ENCODE measurements at regions not wholly inside any gene's neighbourhood (a gene's known extent, or its start where the extent isn't known, plus 50 kb on each side); places are given as distances from the start of the nearest gene placed in this dataset.

DNA sequence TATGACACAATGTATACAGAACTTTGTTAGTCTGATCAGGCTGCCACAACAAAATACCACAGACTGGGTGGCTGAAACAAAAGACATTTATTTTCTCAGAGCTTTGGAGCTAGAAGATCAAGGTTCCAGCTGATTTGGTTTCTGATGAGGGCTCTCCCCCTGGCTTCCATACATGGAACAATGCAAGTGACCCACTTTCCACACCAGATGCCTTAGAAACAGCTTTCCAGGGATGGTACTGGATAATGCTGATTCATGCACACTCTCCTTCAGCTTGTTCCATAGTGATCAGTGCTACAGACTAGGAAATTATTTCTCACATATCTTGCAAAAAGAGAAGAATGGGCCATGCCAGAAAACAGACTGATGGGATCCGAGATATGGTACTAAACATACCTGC lies 1274.9 kb upstream of the SORCS1 start:
- Histone ChIP-seq H3K27me3 (replicated peaks; ENCODE audit: control insufficient read depth, insufficient read depth, low read length) (no peaks in the 10 kb centered on the region), H3K4me3 (replicated peaks; ENCODE audit: low read depth, low read length) (no peak overlapping the region), H3K36me3 (ENCODE audit: control insufficient read depth, insufficient read depth, low read length) (no peaks in the 10 kb centered on the region)
- no peak for DNase-seq (ENCODE audit: extremely low read depth, insufficient read length)
- no peak for TF ChIP-seq CTCF (IDR thresholded peaks at IDR 0.05; ENCODE audit: insufficient read depth, low read length, poor library complexity, severe bottlenecking)

DNA sequence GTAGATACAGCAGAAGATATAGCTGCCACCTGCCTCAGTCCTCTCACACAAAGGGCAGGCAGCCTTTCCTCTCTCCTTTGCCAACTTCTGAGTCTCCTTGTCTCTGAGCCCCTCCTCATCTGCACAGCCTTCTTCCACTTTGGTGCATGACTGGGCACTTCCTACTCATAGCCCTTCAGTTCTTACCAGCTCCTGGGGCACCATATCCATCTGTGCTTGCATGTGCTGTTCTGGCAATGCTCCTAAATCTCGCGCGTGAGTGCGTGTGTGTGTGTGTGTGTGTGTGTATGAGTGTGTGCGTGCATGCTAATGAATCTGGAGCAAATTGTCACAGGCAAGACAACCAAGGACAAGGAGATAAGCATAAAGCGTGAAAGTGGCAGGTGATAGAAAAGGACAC lies 1271.6 kb upstream of the SORCS1 start:
- Histone ChIP-seq H3K27me3 (replicated peaks; ENCODE audit: control insufficient read depth, insufficient read depth, low read length) (no peaks in the 10 kb centered on the region), H3K36me3 (ENCODE audit: control insufficient read depth, insufficient read depth, low read length) (no peaks in the 10 kb centered on the region), H3K4me3 (replicated peaks; ENCODE audit: low read depth, low read length) (no peak overlapping the region)
- TF ChIP-seq CTCF (IDR thresholded peaks at IDR 0.05; ENCODE audit: insufficient read depth, low read length, poor library complexity, severe bottlenecking), result no peak
- no peak for DNase-seq (ENCODE audit: extremely low read depth, insufficient read length)

- Histone ChIP-seq H3K36me3 (ENCODE audit: control insufficient read depth, insufficient read depth, low read length) (no peaks in the 10 kb centered on the region), H3K27me3 (replicated peaks; ENCODE audit: control insufficient read depth, insufficient read depth, low read length) (no peaks in the 10 kb centered on the region), H3K4me3 (replicated peaks; ENCODE audit: low read depth, low read length) (no peak overlapping the region)
- TF ChIP-seq CTCF (IDR thresholded peaks at IDR 0.05; ENCODE audit: insufficient read depth, low read length, poor library complexity, severe bottlenecking), result no peak
- DNase-seq (ENCODE audit: extremely low read depth, insufficient read length), result no peak
These were observed 1270.2 kb upstream of the SORCS1 start for GRCh38 chr10:108434559-108435252.

GRCh38 chr10:108427146-108427545 lies 1262.6 kb upstream of the SORCS1 start:
- DNase-seq (ENCODE audit: extremely low read depth, insufficient read length), result no peak
- TF ChIP-seq CTCF (IDR thresholded peaks at IDR 0.05; ENCODE audit: insufficient read depth, low read length, poor library complexity, severe bottlenecking), result no peak
- Histone ChIP-seq H3K4me3 (replicated peaks; ENCODE audit: low read depth, low read length) (no peak overlapping the region), H3K36me3 (ENCODE audit: control insufficient read depth, insufficient read depth, low read length) (no peaks in the 10 kb centered on the region), H3K27me3 (replicated peaks; ENCODE audit: control insufficient read depth, insufficient read depth, low read length) (no peaks in the 10 kb centered on the region)

DNA sequence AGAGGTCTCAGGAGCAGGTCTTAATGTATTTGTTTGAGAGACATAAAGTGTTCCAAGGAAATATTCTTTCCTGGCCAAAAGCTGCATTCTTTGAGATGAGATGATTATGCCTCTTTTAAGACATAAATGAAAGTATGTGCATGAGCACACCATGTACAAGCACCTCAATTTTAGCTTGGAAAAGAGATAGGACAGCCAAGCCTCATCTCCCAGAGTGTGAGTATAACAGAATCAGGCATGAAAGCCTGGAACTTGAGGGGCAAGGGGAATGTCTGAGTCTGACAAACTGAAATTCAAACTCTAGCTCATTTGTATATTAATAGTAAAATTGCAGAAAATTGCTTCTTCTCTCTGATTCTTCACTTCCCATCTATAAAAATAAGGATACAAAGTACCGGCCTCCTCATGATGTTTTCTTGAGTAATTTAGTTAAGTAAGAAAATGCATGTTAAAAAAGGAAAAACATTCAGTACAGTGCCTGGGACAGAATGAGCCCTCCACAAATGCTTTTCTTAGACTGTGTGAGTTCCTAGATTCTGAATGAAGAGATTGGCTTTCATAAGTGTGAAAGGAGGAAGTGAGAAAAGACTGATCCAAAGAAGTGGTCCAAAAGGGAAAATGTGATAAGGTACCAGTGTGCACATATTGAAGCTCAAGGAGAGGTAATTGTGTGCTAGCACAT lies 1260.9 kb upstream of the SORCS1 start:
- Histone ChIP-seq H3K4me3 (replicated peaks; ENCODE audit: low read depth, low read length) (no peak overlapping the region), H3K36me3 (ENCODE audit: control insufficient read depth, insufficient read depth, low read length) (no peaks in the 10 kb centered on the region), H3K27me3 (replicated peaks; ENCODE audit: control insufficient read depth, insufficient read depth, low read length) (no peaks in the 10 kb centered on the region)
- DNase-seq (ENCODE audit: extremely low read depth, insufficient read length), result no peak
- TF ChIP-seq CTCF (IDR thresholded peaks at IDR 0.05; ENCODE audit: insufficient read depth, low read length, poor library complexity, severe bottlenecking), result no peak

All from GM06990 (cell line).